ENCODE measurements at regions not wholly inside any gene's neighbourhood (a gene's known extent, or its start where the extent isn't known, plus 50 kb on each side); places are given as distances from the start of the nearest gene placed in this dataset.

DNA sequence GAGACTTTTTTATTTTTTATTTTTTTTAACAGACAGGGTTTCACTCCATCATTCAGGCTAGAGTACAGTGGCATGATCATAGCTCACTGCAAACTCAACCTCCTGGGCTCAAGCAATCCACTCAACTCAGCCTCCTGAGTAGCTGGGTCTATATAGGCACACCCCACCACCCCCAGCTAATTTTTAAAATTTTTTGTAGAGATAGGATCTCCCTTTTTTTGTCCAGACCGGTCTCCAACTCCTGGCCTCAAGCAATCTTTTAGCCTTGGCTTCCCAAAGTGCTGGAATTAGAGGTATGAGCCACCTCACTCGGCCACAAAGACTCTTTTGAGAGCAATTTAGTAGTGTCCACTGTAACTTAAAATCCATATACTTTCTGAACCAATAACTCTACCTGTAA lies 103.3 kb upstream of the DST start:
- in situ Hi-C loops (cut with MboI; ENCODE audit: low pct_unique_long_range_greater_than_20kb, low sequenced_read_pairs, unreplicated experiment), result no loop called here
- TF ChIP-seq, protein P1, sequence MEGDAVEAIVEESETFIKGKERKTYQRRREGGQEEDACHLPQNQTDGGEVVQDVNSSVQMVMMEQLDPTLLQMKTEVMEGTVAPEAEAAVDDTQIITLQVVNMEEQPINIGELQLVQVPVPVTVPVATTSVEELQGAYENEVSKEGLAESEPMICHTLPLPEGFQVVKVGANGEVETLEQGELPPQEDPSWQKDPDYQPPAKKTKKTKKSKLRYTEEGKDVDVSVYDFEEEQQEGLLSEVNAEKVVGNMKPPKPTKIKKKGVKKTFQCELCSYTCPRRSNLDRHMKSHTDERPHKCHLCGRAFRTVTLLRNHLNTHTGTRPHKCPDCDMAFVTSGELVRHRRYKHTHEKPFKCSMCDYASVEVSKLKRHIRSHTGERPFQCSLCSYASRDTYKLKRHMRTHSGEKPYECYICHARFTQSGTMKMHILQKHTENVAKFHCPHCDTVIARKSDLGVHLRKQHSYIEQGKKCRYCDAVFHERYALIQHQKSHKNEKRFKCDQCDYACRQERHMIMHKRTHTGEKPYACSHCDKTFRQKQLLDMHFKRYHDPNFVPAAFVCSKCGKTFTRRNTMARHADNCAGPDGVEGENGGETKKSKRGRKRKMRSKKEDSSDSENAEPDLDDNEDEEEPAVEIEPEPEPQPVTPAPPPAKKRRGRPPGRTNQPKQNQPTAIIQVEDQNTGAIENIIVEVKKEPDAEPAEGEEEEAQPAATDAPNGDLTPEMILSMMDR (IDR thresholded peaks at IDR 0.05; ENCODE audit: extremely low read depth, insufficient read depth, missing control alignments), result no peak
- no peak for DNase-seq (ENCODE audit: low spot score)

DNA sequence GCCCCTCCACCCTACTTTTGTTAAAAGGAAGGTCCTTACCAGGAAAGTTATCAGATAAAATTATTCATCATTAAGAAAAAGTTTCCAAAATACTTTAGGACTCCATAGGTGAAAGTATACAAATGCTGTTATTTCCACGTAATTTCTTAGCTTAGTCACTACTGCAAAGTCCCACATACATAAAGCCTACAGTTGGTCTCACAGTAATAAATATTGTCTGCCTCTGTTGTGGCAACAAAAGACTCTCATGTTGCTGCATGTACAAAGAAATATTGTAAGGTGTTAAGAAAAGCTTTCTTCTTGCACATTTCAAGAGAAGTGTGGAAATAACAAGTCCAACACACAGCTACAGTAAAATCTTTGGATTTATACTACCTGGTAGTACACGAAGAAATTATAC lies 102.4 kb upstream of the DST start:
- in situ Hi-C loops (cut with MboI; ENCODE audit: low pct_unique_long_range_greater_than_20kb, low sequenced_read_pairs, unreplicated experiment), result no loop called here
- no peak for DNase-seq (ENCODE audit: low spot score)
- TF ChIP-seq, protein P1 (IDR thresholded peaks at IDR 0.05; ENCODE audit: extremely low read depth, insufficient read depth, missing control alignments), result no peak

DNA sequence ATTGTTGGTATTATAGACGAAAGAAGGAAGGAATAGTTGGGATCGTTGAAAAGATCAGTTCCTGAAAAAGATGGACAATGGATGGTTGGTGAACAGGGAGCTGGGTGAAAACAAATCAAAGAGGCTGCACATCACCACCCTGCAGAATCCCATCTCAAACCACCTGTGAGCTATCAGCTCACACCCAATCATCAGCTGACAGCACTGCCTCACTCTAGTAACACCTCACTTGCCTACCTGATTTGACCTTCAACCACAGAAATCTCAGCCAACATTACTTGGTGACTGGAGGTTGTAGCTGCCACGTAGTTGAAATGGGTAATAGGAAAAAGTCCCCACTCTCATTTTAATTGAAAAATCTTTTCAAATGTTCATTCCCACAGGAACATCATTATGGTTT lies 101.8 kb upstream of the DST start:
- TF ChIP-seq, protein P1 (IDR thresholded peaks at IDR 0.05; ENCODE audit: extremely low read depth, insufficient read depth, missing control alignments), result no peak
- DNase-seq (ENCODE audit: low spot score), result no peak
- in situ Hi-C loops (cut with MboI; ENCODE audit: low pct_unique_long_range_greater_than_20kb, low sequenced_read_pairs, unreplicated experiment), result no loop called here

DNA sequence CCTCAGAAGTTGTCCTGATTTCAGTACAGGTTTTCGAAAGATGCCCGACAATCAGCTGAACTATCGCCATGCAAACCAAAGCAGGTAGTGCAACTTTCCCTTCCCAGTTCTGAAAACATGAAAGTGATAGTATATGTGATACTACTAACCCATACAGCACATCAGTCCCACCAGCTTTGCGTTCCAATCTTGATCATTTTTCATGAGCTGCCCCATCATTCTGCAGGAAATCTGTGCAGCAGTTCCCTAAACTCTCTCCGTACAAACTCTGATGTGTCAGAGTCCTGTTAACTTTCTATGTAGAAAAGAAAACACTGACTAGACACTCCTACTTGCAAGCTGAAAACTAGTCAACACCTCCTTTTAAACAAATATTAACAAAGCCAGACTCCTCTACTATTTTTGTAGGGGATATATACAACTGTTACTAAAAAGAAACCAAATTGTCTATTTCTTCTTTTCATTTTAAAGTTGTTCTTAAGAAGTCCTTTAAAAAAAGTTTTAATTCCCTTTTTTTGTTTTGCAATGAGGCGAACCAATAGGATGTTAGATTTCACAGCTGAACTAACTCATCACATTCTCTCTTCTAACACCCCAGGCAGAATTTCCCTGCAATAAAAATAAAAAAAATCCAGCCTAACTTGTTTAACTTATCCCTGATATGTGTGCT lies 99.6 kb upstream of the DST start:
- in situ Hi-C loops (cut with MboI; ENCODE audit: low pct_unique_long_range_greater_than_20kb, low sequenced_read_pairs, unreplicated experiment), result no loop called here
- TF ChIP-seq, protein P1 (IDR thresholded peaks at IDR 0.05; ENCODE audit: extremely low read depth, insufficient read depth, missing control alignments), result no peak
- DNase-seq (ENCODE audit: low spot score), result no peak

DNA sequence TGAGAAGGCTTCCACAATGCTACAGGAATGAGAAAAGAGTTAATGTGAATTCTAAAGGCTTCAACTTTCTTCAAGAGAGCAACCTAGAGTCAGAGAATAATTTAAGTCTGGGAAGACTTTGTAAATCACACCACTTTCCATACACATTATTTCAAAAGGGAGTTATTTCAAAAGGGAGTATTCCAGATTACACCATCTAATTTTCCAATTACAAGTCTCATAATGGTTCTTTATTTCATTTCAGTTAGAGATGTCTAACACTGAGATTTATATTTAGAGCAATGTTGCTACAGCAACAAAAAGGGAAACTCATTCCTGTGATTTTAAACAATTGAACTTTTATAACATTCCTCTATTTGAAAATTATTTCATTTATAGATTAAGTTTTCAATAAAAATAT lies 98.8 kb upstream of the DST start:
- in situ Hi-C loops (cut with MboI; ENCODE audit: low pct_unique_long_range_greater_than_20kb, low sequenced_read_pairs, unreplicated experiment), result no loop called here
- DNase-seq (ENCODE audit: low spot score), result no peak
- TF ChIP-seq, protein P1 (IDR thresholded peaks at IDR 0.05; ENCODE audit: extremely low read depth, insufficient read depth, missing control alignments), result no peak

DNA sequence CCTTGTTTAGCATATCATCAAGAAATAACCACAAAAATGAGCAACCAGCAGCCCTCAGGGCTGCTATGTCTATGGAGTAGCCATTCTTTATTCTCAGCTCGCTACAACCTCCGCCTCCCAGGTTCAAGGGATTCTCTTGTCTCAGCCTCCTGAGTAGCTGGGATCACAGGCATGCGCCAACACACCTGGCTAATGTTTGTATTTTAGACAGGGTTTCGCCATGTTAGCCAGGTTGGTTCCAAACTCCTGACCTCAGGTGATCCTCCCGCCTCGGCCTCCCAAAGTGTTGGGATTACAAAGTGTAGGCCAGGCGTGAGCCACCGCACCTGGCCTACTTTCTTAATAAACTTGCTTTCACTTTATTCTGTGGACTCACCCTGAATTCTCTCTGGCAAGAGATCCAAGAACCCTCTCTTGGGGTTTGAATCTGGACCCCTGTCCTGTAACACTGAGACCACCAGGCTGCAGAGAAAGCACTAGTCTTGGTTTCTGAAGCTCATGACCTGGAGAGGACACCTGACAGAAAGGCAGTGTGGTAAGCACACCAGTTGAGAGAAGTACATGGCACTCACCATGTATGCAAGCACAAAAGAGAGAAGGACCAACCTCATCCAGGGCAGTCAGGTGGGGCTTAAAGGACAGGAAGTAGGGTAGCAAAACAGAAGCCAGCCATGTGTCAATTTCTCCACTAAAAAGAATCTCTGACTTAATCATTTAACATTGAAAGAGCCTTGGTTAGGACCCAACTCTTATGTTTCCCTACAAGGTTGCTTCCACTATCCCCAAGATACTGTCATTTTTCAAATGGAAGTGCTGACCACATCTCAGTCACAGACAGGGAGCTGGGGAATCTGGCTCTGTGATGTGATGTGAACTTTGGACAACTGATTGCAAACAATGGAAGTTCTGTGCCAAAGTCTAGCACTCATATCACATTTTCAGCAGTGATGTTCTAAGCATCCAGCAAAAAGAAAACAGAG lies 97.4 kb upstream of the DST start:
- no peak for DNase-seq (ENCODE audit: low spot score)
- in situ Hi-C loops (cut with MboI; ENCODE audit: low pct_unique_long_range_greater_than_20kb, low sequenced_read_pairs, unreplicated experiment), result no loop called here
- TF ChIP-seq, protein P1 (IDR thresholded peaks at IDR 0.05; ENCODE audit: extremely low read depth, insufficient read depth, missing control alignments), result no peak
